Chondrocyte (in vitro differentiated cells): ENCODE measurements at regions not wholly inside any gene's neighbourhood (a gene's known extent, or its start where the extent isn't known, plus 50 kb on each side); places are given as distances from the start of the nearest gene placed in this dataset.
A peak's percentile ranks its signal among the peaks of the same experiment; 100 is the strongest.

Source experiments
- DNase-seq: peaks from one replicate; pipeline ENCODE4 v3.0.0; 2021; ENCODE audit warnings: mixed read lengths, low spot score
- H3K27ac Mint-ChIP-seq: one replicate; pipeline ENCODE4 v1.8.0; 2021; ENCODE audit warnings: mild to moderate bottlenecking, moderate library complexity, mixed read lengths; ENCODE audit not compliant: unreplicated experiment
- H3K27me3 Mint-ChIP-seq: 2 replicates; pipeline ENCODE4 v1.8.0; 2021; ENCODE audit warnings: low read depth, mixed read lengths
- H3K36me3 Mint-ChIP-seq: 2 replicates; pipeline ENCODE4 v1.8.0; 2021; ENCODE audit warnings: low read depth, mixed read lengths
- H3K4me1 Mint-ChIP-seq: 2 replicates; pipeline ENCODE4 v1.8.0; 2021; ENCODE audit warnings: low read depth, mild to moderate bottlenecking, mixed read lengths
- H3K4me3 Mint-ChIP-seq: one replicate; pipeline ENCODE4 v1.8.0; 2021; ENCODE audit warnings: mild to moderate bottlenecking, moderate library complexity, mixed read lengths; ENCODE audit not compliant: unreplicated experiment
- H3K9me3 Mint-ChIP-seq: 2 replicates; pipeline ENCODE4 v1.8.0; 2021; ENCODE audit warnings: low read depth, mixed read lengths
- TF ChIP-seq, protein P1 (sequence below): fragments of 200-600 bp; sonication (generic); IDR thresholded peaks from 2 replicates; pipeline ENCODE4 v1.5.0; 2021; ENCODE audit warnings: antibody characterized with exemption, mild to moderate bottlenecking, moderate library complexity

DNA sequence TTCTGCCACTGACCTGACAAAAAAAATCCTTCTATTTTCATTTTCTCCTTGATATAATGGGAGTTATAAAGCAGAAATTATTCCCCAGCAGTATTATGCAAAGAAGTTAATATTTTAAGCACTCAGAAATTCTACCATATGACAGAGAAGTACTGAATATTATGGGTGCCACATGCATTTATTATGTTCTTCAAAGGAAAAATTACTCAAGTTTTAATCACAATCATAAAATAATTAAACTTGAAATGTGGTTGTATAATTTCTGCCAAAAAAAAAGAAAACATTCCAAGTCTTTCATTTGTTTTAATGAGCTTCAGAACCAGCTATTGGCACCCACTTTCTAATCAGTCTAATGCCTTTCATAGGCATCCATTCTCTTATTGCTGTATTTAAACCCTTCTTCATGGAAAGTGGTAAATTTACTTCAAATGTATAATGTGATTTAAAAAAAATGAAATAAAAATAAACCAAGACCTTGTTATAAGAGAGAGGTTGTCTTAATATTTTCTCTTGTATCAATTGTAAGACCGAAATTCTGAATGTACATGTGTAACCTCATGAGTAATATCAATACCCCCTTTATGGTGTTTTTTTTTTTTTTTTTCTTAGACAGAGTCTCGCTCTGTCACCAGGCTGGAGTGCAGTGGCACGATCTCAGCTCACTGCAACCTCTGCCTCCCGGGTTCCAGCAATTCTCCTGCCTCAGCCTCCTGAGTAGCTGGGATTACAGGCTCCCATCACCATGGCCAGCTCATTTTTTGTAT is 302.3 kb downstream of the IRS1 start:
- no peak overlapping the region for H3K4me3 Mint-ChIP-seq
- TF ChIP-seq, protein P1, sequence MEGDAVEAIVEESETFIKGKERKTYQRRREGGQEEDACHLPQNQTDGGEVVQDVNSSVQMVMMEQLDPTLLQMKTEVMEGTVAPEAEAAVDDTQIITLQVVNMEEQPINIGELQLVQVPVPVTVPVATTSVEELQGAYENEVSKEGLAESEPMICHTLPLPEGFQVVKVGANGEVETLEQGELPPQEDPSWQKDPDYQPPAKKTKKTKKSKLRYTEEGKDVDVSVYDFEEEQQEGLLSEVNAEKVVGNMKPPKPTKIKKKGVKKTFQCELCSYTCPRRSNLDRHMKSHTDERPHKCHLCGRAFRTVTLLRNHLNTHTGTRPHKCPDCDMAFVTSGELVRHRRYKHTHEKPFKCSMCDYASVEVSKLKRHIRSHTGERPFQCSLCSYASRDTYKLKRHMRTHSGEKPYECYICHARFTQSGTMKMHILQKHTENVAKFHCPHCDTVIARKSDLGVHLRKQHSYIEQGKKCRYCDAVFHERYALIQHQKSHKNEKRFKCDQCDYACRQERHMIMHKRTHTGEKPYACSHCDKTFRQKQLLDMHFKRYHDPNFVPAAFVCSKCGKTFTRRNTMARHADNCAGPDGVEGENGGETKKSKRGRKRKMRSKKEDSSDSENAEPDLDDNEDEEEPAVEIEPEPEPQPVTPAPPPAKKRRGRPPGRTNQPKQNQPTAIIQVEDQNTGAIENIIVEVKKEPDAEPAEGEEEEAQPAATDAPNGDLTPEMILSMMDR, result no peak

DNA sequence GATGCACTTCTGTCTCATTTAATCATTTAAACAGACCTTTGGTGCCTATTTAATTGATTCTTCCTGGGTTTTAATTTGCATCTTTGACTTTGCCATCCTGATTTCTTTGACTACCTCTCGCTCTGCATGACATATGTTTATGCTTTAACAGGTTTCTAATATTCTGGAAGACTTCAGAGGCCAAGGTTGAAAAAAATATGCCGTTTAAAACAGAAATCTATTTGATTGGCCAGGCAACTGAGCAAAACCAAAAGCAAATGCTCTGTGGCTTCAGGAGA is 303.4 kb downstream of the IRS1 start:
- Mint-ChIP-seq H3K4me1 (peaks cover 10% of the 10 kb centered on the region), H3K27me3 (no peaks in the 10 kb centered on the region), H3K4me3 (no peak overlapping the region), H3K9me3 (peaks cover 11% of the 10 kb centered on the region), H3K36me3 (peaks cover 2% of the 10 kb centered on the region), H3K27ac (no peak overlapping the region)
- TF ChIP-seq, protein P1, result no peak
- no peak for DNase-seq

More for the DNA sequence above, 302.3 kb downstream of the IRS1 start:
- DNase-seq, result no peak
- Mint-ChIP-seq H3K27ac (no peak overlapping the region), H3K9me3 (peaks cover 15% of the 10 kb centered on the region), H3K27me3 (no peaks in the 10 kb centered on the region), H3K36me3 (peaks cover 2% of the 10 kb centered on the region), H3K4me1 (no peaks in the 10 kb centered on the region)

DNA sequence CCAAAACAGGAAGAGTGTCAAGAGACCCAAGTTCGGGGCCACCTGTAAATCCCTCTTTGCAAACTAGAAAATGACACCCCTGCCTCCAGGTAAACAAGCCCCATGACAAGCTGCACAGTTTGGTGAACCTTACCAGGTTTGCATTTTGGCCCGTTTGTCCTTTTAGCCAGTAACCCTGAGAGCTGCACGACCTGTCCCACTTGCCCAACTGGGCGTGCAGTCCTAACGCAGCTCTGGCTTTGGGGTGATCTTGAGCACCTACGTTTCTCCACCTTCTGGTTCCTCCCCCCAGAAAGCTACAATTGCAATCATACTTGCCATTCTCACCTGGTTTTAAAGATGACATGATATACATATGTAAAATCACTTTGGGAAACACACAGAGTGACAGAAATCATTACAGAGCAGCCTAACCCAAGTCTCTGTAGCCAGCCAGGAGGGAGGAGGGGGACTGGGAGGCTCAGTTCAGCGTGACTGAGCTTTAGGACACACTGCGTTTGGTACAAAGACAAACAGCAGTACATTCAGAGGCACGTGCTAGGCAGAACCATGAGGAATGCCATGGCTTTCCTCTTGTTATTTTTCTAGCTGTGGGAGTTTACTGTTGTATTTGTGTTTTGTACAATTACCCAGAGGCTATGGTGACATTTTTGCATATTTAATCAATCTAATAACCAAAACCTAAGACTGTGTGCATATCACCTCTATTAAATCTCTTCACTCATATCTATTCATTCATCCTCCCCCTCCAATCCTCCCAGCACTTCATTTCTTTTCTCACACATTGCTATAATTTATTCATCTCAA is 304.0 kb downstream of the IRS1 start:
- Mint-ChIP-seq H3K9me3 (peaks cover 7% of the 10 kb centered on the region), H3K36me3 (peaks cover 1% of the 10 kb centered on the region), H3K4me1 (peaks cover 13% of the 10 kb centered on the region), H3K4me3 (no peak overlapping the region), H3K27me3 (no peaks in the 10 kb centered on the region), H3K27ac (no peak overlapping the region)
- no peak for DNase-seq
- TF ChIP-seq, protein P1, result no peak

DNA sequence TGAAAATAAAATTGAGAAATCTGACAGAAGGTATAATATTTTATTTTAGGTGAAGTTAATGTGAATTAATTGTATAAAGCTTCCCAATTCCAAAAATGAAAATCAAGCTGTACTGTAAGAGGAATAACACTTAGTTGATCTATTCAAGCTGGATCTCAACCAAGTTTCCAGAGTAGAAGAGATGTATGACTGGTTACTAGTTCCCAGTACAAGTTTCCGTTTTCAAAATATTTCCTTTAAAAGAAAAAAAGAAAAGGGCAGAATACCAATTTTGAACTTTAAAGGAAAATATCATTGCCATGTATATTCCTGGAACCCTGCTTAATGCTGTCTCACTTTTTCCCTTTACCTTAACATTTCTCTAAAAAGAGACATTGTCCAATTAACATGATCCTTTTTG is 308.5 kb downstream of the IRS1 start:
- Mint-ChIP-seq H3K27me3 (no peaks in the 10 kb centered on the region), H3K36me3 (no peaks in the 10 kb centered on the region), H3K27ac (peak overlapping the region; percentile 22), H3K4me3 (no peak overlapping the region), H3K9me3 (peaks cover 3% of the 10 kb centered on the region), H3K4me1 (peaks cover 28% of the 10 kb centered on the region)
- TF ChIP-seq, protein P1, result no peak
- no peak for DNase-seq

DNA sequence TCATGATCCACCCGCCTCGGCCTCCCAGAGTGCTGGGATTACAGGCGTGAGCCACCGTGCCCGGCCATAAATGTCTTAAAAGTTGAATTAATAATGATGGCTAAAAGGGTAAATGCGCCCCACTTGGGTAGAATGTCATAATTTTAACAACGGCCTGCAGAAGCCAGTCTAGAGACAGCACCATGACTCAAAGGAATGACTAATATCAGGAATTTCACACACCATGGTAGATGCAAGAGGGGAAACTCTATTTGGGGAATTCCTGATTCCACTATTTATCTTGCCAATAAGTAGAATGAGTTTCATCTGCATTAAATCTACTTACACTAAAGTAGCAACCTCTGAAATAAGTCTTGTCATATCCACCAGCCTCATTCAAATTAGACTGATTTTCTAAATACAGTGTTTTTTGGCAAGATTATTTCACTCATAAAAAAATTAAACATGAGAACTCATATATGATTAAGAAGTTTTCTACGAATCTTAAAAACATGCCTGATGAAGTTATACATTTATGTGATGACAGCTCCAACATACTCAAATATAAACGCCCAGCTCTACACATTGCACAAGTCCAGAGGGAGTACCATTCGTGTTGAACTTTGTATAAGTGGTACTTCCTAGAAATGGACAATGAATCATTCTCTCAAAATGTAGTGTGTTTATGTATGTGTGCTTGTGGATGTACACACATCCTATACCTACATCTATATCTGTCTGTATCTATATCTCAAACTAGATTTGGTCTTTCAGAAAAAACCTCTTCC is 309.7 kb downstream of the IRS1 start:
- peak overlapping the region; percentile 84 for H3K27ac Mint-ChIP-seq
- H3K4me1 Mint-ChIP-seq, result peaks cover 28% of the 10 kb centered on the region
- H3K9me3 Mint-ChIP-seq, result peaks cover 3% of the 10 kb centered on the region
- no peak overlapping the region for H3K4me3 Mint-ChIP-seq
- no peaks in the 10 kb centered on the region for H3K36me3 Mint-ChIP-seq
- no peaks in the 10 kb centered on the region for H3K27me3 Mint-ChIP-seq
- TF ChIP-seq, protein P1, result peak; percentile 14
- no peak for DNase-seq
